Activated T-cell treated with anti-CD3 and anti-CD28 coated beads, Interleukin-2, amount 50 U/mL, for 72 hours (primary cell): ENCODE measurements at regions not wholly inside any gene's neighbourhood (a gene's known extent, or its start where the extent isn't known, plus 50 kb on each side); places are given as distances from the start of the nearest gene placed in this dataset.

Experiments used
- ATAC-seq, 2 donors: fragments of 150-1000 bp; cut with Tn5 transposase; replicated peaks in 1 of 2; 2 replicates each; pipeline ENCODE4 v1.10.0; 2021; ENCODE audit warnings: moderate library complexity in 2 of 2, mild to moderate bottlenecking in 1 of 2
- DNase-seq, 2 donors: peaks; one replicate each; pipeline ENCODE4 v3.0.0; 2021 to 2022; ENCODE audit warnings: mixed read lengths in 1 of 2
- H3K27ac Mint-ChIP-seq: one replicate; pipeline ENCODE4 v1.8.0; 2022; ENCODE audit warnings: mild to moderate bottlenecking, moderate library complexity, mixed read lengths
- H3K27me3 Mint-ChIP-seq: one replicate; pipeline ENCODE4 v1.8.0; 2022; ENCODE audit warnings: low read depth, mixed read lengths
- H3K36me3 Mint-ChIP-seq, 2 donors: one replicate each; pipeline ENCODE4 v1.8.0; 2022; ENCODE audit warnings: mixed read lengths in 2 of 2, mild to moderate bottlenecking in 1 of 2; ENCODE audit not compliant: insufficient read depth in 2 of 2
- H3K4me1 Mint-ChIP-seq: one replicate; pipeline ENCODE4 v1.8.0; 2022; ENCODE audit warnings: low read depth, mixed read lengths
- H3K4me3 Mint-ChIP-seq, 2 donors: one replicate each; pipeline ENCODE4 v1.8.0; 2022; ENCODE audit warnings: mild to moderate bottlenecking in 2 of 2, mixed read lengths in 2 of 2, moderate library complexity in 2 of 2
- H3K9me3 Mint-ChIP-seq, 2 donors: one replicate each; pipeline ENCODE4 v1.8.0; 2022; ENCODE audit warnings: mixed read lengths in 2 of 2

DNA sequence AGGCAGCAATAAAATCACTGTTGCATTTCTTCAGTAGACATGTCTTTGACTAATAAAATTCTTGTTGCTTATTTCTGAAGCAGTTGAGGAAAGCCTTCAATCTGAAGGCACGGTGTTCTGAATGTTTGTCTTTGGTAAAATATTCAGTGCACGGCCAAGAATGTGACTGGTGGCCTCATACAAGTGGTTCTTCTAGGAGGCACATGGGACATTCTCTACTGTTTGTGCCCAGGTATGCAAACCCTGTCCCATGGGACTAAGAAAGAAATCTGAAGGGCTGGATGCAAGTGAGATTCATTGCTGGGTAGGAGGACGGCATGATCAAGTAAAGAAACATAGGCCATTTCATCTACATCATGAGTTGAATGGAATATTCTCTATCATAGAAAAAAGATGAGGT lies 250.6 kb upstream of the NR2F2 start:
- no peaks in the 10 kb centered on the region for H3K4me1 Mint-ChIP-seq
- H3K9me3 Mint-ChIP-seq, result no peaks in the 10 kb centered on the region
- H3K27me3 Mint-ChIP-seq, result no peaks in the 10 kb centered on the region
- no peak for DNase-seq
- no peak overlapping the region for H3K27ac Mint-ChIP-seq
- ATAC-seq, result no peak
- H3K4me3 Mint-ChIP-seq, result no peak overlapping the region
- H3K36me3 Mint-ChIP-seq, result no peaks in the 10 kb centered on the region

DNA sequence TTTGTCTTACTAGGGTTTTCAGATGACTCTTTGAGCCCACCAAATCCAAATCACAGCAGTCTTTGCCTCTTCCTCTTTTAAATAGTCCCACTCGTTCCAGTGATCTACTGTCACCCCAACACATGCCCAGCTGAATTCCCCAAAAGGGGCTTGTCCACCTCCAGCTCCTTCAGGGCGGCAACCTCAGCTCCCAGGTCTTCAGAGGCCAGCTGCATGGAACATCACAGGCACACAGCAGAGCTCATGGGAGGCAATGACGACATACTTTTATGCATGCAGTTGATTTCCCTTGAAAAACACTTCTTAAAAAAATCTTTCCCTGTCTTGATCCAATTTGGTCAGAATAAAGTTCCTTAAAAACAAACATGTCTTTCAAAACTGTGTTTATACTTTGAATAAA lies 244.3 kb upstream of the NR2F2 start:
- no peak for ATAC-seq
- Mint-ChIP-seq H3K27me3 (peaks cover 6% of the 10 kb centered on the region), H3K9me3 (no peaks in the 10 kb centered on the region), H3K4me3 (no peak overlapping the region), H3K27ac (no peak overlapping the region), H3K4me1 (no peaks in the 10 kb centered on the region), H3K36me3 (no peaks in the 10 kb centered on the region)
- DNase-seq, result no peak

DNA sequence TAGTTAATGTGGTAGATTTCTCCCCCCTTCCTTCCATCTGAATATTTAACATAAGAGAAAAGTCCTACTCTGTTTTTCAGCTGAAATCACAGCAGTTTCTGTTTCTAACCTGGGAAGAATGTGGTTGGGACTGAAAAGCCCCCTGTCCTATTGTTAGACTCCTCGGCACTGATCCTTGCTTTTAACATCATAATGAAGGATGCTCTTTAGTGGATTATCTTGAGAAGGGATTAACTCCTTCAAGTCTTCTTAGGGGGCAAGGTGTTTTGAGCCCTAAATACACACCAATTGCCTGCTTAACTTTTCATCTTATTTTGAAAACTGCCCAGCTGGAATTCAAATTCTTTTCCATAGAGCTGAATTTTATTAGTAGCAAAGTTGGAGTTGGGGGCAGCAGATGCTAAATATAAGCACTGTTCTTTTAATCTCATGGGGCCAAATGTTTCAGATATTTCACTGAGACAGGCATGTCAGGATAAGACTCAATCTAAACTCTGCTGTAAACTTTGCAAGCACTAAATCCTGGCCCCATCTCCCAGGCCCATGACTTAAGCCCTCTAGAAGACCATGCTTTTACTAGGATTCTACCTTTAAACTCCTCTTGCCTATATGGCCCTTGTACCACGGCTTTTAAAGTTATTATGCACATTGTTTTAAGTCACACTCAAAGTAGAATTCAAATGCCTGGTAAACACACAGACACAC lies 243.2 kb upstream of the NR2F2 start:
- Mint-ChIP-seq H3K9me3 (no peaks in the 10 kb centered on the region), H3K27ac (no peak overlapping the region), H3K27me3 (peaks cover 6% of the 10 kb centered on the region), H3K4me1 (no peaks in the 10 kb centered on the region), H3K36me3 (no peaks in the 10 kb centered on the region), H3K4me3 (no peak overlapping the region)
- ATAC-seq (no peak), DNase-seq (no peak)

DNA sequence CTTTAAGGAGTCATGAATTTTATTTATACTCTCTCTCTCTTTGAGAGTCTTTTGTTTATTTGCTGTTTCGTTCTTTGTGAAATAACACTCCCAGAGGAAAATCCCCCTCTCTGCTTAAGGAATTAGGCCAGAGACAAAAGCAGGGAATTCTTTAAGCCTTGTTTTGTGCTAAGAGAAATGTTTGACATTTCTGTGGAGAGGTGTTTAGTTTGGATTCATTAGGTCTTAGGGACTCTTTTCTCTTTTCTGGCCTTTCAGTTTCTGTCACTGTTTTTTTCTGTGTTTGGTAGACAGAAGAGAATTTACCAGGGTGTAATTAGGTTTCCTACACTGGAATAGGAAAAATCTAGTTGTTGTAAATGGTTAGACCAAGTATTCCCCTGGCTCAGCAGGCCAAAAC lies 241.8 kb upstream of the NR2F2 start:
- H3K27me3 Mint-ChIP-seq, result peaks cover 6% of the 10 kb centered on the region
- no peaks in the 10 kb centered on the region for H3K9me3 Mint-ChIP-seq
- ATAC-seq (no peak), DNase-seq (no peak)
- H3K4me3 Mint-ChIP-seq, result no peak overlapping the region
- no peaks in the 10 kb centered on the region for H3K36me3 Mint-ChIP-seq
- H3K4me1 Mint-ChIP-seq, result no peaks in the 10 kb centered on the region
- no peak overlapping the region for H3K27ac Mint-ChIP-seq

DNA sequence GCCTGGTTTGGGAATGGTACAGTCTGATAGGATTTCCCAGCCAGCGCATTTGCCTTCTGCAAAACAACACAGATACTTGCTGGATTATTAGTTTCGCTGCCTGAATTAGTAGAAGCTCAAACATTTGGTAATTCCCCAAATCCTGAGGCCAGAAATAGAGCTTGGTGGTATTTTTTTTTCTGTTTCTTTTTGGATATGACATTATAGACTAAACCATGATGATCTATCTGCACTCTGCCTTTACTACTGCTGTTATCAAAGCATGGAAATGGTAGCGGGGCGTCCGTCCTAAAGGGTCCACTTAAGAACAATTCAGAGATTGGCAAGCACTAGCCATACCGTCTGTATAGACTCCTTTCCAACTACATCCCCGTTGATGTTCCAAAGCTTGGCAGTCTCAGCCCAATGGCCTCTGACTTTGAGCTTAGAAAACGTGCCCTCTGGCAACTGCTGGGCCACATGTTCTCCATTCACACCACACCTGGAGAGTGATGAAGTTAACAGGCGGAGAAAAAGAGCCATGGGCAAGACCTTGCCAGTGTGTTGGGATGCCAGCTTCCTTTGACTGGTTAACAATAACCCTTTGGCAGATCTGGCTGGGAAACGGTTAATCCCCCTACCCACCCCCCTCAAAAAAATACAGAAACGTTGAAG lies 241.0 kb upstream of the NR2F2 start:
- H3K4me3 Mint-ChIP-seq, result no peak overlapping the region
- H3K36me3 Mint-ChIP-seq, result no peaks in the 10 kb centered on the region
- no peaks in the 10 kb centered on the region for H3K4me1 Mint-ChIP-seq
- no peak overlapping the region for H3K27ac Mint-ChIP-seq
- peaks cover 0 to 3% of the 10 kb centered on the region in 2 donors for H3K9me3 Mint-ChIP-seq
- peaks cover 12% of the 10 kb centered on the region for H3K27me3 Mint-ChIP-seq
- no peak for DNase-seq
- no peak for ATAC-seq

DNA sequence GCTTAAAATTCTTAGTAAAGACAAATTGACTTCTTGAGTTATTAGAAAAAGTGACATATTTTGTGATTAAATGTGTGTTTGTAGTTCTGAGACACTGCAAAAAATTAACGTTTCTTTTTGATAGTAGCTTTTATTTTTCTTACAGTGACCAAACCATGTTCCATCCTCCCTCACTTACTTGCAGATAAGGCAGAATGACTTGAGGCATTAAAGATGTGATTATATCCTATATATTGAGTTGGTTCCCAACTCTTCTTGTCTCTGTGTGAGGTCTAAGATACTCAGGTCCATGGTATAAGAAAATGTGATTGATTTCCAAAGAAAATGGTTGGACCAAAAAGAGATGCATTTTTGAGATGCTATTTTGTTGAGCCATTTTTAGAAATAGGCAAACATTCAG lies 238.3 kb upstream of the NR2F2 start:
- Mint-ChIP-seq H3K27ac (no peak overlapping the region), H3K4me3 (no peak overlapping the region), H3K9me3 (peaks cover 0 to 6% of the 10 kb centered on the region in 2 donors), H3K27me3 (peaks cover 12% of the 10 kb centered on the region), H3K36me3 (no peaks in the 10 kb centered on the region), H3K4me1 (no peaks in the 10 kb centered on the region)
- ATAC-seq, result no peak
- DNase-seq, result no peak

DNA sequence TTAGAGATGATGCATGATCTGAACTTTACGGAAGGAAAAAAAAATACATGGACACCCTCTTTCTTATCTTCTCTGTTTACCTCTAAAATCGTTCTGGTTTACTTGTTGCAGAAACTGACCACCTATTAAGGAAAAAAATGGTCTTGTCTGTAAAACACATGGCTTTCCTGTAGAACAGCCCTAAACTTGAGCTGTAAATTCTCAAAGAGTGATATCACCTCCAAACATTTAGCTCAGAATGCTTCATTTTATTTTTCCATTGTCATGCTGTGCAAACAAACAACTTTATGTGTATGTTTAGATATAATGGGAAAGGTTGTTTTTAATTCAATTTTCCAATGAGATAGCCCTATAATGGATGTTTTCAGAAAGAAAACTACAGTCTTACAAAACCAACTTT lies 237.4 kb upstream of the NR2F2 start:
- H3K9me3 Mint-ChIP-seq, result peaks cover 0 to 6% of the 10 kb centered on the region in 2 donors
- no peak overlapping the region for H3K4me3 Mint-ChIP-seq
- no peaks in the 10 kb centered on the region for H3K36me3 Mint-ChIP-seq
- peaks cover 12% of the 10 kb centered on the region for H3K27me3 Mint-ChIP-seq
- no peaks in the 10 kb centered on the region for H3K4me1 Mint-ChIP-seq
- DNase-seq (no peak), ATAC-seq (no peak)
- H3K27ac Mint-ChIP-seq, result no peak overlapping the region

DNA sequence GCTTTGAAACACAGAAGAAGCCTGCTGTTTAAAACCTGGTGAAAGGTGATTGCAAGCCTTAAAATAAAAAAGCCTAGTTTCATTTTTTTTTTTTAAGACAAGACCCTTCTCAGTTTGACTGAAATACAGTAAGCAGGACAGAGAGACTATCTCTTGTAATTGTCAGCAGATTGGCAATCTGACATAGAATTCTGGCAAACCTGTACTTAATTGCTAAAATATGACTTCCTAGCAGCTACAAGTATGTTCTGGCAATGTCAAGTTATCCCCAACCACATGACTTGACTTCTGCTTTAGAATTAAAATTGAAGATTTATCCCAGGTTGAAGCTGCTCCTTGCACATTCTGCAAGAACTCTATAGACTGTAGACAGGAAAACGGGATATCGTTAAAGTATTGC lies 232.8 kb upstream of the NR2F2 start:
- ATAC-seq (no peak), DNase-seq (no peak)
- Mint-ChIP-seq H3K27ac (no peak overlapping the region), H3K36me3 (no peaks in the 10 kb centered on the region), H3K4me3 (no peak overlapping the region), H3K4me1 (no peaks in the 10 kb centered on the region), H3K27me3 (peaks cover 12% of the 10 kb centered on the region), H3K9me3 (peaks cover 0 to 9% of the 10 kb centered on the region in 2 donors)

DNA sequence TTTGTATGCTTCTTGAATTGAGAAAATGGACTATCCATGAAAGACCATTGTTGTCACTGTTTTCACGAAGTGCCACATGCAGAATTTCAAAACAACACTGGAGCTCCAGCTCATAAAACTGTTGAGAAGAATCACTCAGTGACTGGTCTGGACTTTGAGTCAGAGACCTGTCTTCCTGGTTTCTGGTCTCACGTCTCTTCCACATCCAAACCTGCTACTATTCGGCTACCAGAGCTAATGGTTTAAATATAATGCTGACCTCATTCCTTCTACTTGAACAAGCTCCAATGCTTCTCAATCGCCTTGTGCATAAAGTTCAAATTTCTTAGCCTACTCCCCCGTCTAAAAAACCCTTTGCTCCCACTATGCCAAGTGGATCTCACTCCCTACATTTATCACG lies 227.9 kb upstream of the NR2F2 start:
- no peak overlapping the region for H3K27ac Mint-ChIP-seq
- H3K4me3 Mint-ChIP-seq, result no peak overlapping the region
- ATAC-seq (no peak), DNase-seq (no peak)
- H3K36me3 Mint-ChIP-seq, result no peaks in the 10 kb centered on the region
- H3K4me1 Mint-ChIP-seq, result no peaks in the 10 kb centered on the region
- peaks cover 0 to 6% of the 10 kb centered on the region in 2 donors for H3K9me3 Mint-ChIP-seq
- no peaks in the 10 kb centered on the region for H3K27me3 Mint-ChIP-seq

DNA sequence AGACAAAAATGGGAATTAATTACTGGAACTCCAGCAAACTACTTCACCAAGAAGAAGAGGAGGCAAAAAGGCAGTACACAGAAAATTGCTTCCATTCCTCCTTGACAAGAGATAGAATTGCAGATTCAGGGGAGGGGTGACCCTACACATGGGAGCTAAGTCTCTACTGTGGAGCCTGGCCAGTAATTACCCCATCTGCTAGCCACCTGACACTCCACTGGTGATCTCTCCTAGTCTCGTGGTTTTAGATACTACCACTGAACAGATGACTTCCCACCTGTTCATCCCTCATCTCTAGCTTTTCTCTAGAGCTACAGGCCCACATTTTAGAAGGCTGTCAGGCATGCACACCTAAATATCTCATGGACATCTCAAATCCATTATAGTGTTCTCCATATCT lies 224.3 kb upstream of the NR2F2 start:
- Mint-ChIP-seq H3K27me3 (no peaks in the 10 kb centered on the region), H3K9me3 (peaks cover 0 to 3% of the 10 kb centered on the region in 2 donors), H3K27ac (no peak overlapping the region), H3K4me3 (no peak overlapping the region), H3K36me3 (no peaks in the 10 kb centered on the region), H3K4me1 (no peaks in the 10 kb centered on the region)
- ATAC-seq, result no peak
- no peak for DNase-seq

DNA sequence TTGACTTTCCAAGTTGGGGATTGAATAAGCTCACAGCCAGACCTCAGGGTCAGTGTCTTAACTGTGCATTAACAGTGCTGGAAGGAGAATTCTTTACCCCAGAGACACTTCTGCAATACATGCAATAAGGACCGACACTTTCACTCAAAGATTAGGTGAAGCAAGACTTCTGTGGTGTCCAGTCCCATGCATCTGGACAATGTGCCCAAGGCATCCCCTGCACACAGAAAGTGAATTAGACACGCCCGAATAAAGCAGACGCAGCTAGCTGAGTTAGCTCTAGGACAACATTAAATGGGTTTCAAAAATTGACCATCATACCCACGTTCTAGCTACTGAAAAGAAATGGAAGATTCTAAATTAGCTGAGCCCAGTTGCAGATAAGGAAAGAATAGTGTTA lies 223.9 kb upstream of the NR2F2 start:
- Mint-ChIP-seq H3K27me3 (no peaks in the 10 kb centered on the region), H3K27ac (no peak overlapping the region), H3K4me1 (no peaks in the 10 kb centered on the region), H3K36me3 (no peaks in the 10 kb centered on the region), H3K9me3 (peaks cover 0 to 3% of the 10 kb centered on the region in 2 donors), H3K4me3 (no peak overlapping the region)
- DNase-seq (no peak), ATAC-seq (no peak)

DNA sequence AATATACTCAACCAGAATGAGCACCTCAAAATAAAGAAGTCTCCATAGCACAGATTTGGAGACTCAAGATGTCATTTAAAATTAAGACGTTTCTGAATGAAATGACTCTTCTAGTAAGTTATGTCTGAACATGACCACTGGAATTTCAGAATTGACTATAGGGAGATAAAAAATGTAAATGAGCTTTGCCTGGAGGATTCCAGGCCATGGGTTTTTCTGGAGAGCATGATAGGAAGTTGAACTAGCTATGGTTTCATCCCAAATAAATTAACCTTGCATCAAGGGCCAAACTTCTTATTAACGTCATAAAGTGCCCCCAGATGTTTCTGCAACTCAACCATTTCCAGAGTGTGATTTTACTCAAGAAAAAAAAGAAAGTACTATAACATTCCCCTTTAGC lies 222.6 kb upstream of the NR2F2 start:
- no peak for ATAC-seq
- Mint-ChIP-seq H3K9me3 (peaks cover 0 to 3% of the 10 kb centered on the region in 2 donors), H3K36me3 (no peaks in the 10 kb centered on the region), H3K27ac (no peak overlapping the region), H3K4me3 (no peak overlapping the region), H3K4me1 (no peaks in the 10 kb centered on the region), H3K27me3 (no peaks in the 10 kb centered on the region)
- DNase-seq, result no peak

DNA sequence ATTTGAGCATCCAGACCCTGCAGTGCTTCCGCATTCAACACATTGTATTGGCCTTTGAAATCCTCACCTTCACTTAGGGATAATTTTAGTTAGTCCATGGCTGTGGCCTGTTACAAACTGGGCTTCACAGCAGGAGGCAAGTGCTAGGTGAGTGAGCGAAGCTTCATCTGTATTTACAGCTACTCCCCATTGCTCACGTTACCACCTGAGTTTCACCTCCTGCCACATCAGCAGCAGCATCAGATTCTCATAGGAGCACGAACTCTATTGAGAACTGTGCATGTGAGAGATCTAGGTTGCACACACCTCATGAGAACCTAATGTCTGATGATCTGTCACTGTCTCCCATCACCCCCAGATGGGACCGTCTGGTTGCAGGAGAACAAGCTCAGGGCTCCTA lies 222.1 kb upstream of the NR2F2 start:
- ATAC-seq (no peak), DNase-seq (no peak)
- no peaks in the 10 kb centered on the region for H3K36me3 Mint-ChIP-seq
- no peak overlapping the region for H3K27ac Mint-ChIP-seq
- no peak overlapping the region for H3K4me3 Mint-ChIP-seq
- no peaks in the 10 kb centered on the region for H3K27me3 Mint-ChIP-seq
- peaks cover 0 to 3% of the 10 kb centered on the region in 2 donors for H3K9me3 Mint-ChIP-seq
- no peaks in the 10 kb centered on the region for H3K4me1 Mint-ChIP-seq

DNA sequence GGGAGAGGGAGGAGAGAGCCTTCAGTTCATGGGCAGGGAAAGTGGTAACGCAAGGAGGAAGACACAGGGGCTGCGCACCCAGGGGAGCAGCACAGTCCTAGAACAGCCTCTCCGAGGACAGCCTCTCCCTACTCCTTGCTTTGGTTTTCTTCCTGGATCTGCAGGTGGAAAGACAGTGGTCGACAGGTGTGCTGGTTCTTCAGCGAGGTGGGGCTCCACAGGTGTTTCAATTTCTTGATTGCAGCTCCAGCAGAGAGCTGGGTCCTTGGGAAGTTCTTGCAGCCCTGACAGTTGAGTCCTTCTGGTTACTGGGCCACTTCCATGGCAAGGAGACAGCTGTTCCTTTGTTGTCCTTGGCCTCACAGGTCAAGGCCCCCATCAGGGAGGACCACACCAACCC lies 220.7 kb upstream of the NR2F2 start:
- no peak overlapping the region for H3K27ac Mint-ChIP-seq
- H3K4me3 Mint-ChIP-seq, result no peak overlapping the region
- DNase-seq (no peak), ATAC-seq (no peak)
- H3K9me3 Mint-ChIP-seq, result peaks cover 0 to 3% of the 10 kb centered on the region in 2 donors
- H3K4me1 Mint-ChIP-seq, result no peaks in the 10 kb centered on the region
- H3K27me3 Mint-ChIP-seq, result peaks cover 5% of the 10 kb centered on the region
- no peaks in the 10 kb centered on the region for H3K36me3 Mint-ChIP-seq
